Stimulated activated memory B cell treated with anti-CD40 and anti-IgM and Interleukin-4, amounts not matched to agents 10 μg/mL and 1 μg/mL and 100 μg/mL, for 72 hours (primary cell): ENCODE measurements at regions not wholly inside any gene's neighbourhood (a gene's known extent, or its start where the extent isn't known, plus 50 kb on each side); places are given as distances from the start of the nearest gene placed in this dataset.

Source experiments
- ATAC-seq: fragments of 150-1000 bp; cut with Tn5 transposase; 2 replicates; pipeline ENCODE4 v1.10.0; 2021
- H3K27ac Mint-ChIP-seq: one replicate; pipeline ENCODE4 v1.8.0; 2022; ENCODE audit warnings: mild to moderate bottlenecking, mixed read lengths
- H3K27me3 Mint-ChIP-seq: one replicate; pipeline ENCODE4 v1.8.0; 2022; ENCODE audit warnings: mixed read lengths
- H3K36me3 Mint-ChIP-seq: one replicate; pipeline ENCODE4 v1.8.0; 2022; ENCODE audit warnings: mixed read lengths
- H3K4me1 Mint-ChIP-seq: one replicate; pipeline ENCODE4 v1.8.0; 2022; ENCODE audit warnings: mixed read lengths
- H3K4me3 Mint-ChIP-seq: one replicate; pipeline ENCODE4 v1.8.0; 2022; ENCODE audit warnings: mild to moderate bottlenecking, moderate library complexity, mixed read lengths
- H3K9me3 Mint-ChIP-seq: one replicate; pipeline ENCODE4 v1.8.0; 2022; ENCODE audit warnings: mixed read lengths

- Mint-ChIP-seq H3K9me3 (peaks cover 7% of the 10 kb centered on the region), H3K4me3 (no peak overlapping the region), H3K4me1 (peaks cover 13% of the 10 kb centered on the region), H3K27ac (no peak overlapping the region), H3K27me3 (peaks cover 34% of the 10 kb centered on the region), H3K36me3 (no peaks in the 10 kb centered on the region)
- ATAC-seq = no peak
Measured at GRCh38 chr5:61631438-61631941, 299.4 kb downstream of the ZSWIM6 start.

- Mint-ChIP-seq H3K4me1 (peaks cover 7% of the 10 kb centered on the region), H3K27me3 (peaks cover 29% of the 10 kb centered on the region), H3K27ac (no peak overlapping the region), H3K36me3 (no peaks in the 10 kb centered on the region), H3K9me3 (peaks cover 7% of the 10 kb centered on the region), H3K4me3 (no peak overlapping the region)
- no peak for ATAC-seq
Measured at GRCh38 chr5:61632064-61632463, 300.0 kb downstream of the ZSWIM6 start.

- H3K36me3 Mint-ChIP-seq = no peaks in the 10 kb centered on the region
- H3K4me1 Mint-ChIP-seq = no peaks in the 10 kb centered on the region
- H3K27me3 Mint-ChIP-seq = no peaks in the 10 kb centered on the region
- no peak overlapping the region for H3K4me3 Mint-ChIP-seq
- ATAC-seq = no peak
- H3K9me3 Mint-ChIP-seq = no peaks in the 10 kb centered on the region
- no peak overlapping the region for H3K27ac Mint-ChIP-seq
Measured at GRCh38 chr5:61635271-61635670, 303.2 kb downstream of the ZSWIM6 start.

- ATAC-seq = no peak
- H3K27ac Mint-ChIP-seq = no peak overlapping the region
Measured at GRCh38 chr5:61637566-61637965, 305.5 kb downstream of the ZSWIM6 start.

GRCh38 chr5:61638476-61638875 lies 306.4 kb downstream of the ZSWIM6 start:
- ATAC-seq = no peak
- Mint-ChIP-seq H3K36me3 (no peaks in the 10 kb centered on the region), H3K27me3 (no peaks in the 10 kb centered on the region), H3K4me1 (no peaks in the 10 kb centered on the region), H3K4me3 (no peak overlapping the region), H3K27ac (no peak overlapping the region), H3K9me3 (no peaks in the 10 kb centered on the region)

More at GRCh38 chr5:61637566-61637965, 305.5 kb downstream of the ZSWIM6 start:
- H3K4me3 Mint-ChIP-seq = no peak overlapping the region
- no peaks in the 10 kb centered on the region for H3K9me3 Mint-ChIP-seq
- H3K36me3 Mint-ChIP-seq = no peaks in the 10 kb centered on the region
- H3K27me3 Mint-ChIP-seq = no peaks in the 10 kb centered on the region
- no peaks in the 10 kb centered on the region for H3K4me1 Mint-ChIP-seq

GRCh38 chr5:61640179-61641021 lies 308.3 kb downstream of the ZSWIM6 start:
- Mint-ChIP-seq H3K27ac (no peak overlapping the region), H3K36me3 (no peaks in the 10 kb centered on the region), H3K27me3 (no peaks in the 10 kb centered on the region), H3K4me1 (no peaks in the 10 kb centered on the region), H3K9me3 (no peaks in the 10 kb centered on the region), H3K4me3 (no peak overlapping the region)
- no peak for ATAC-seq

GRCh38 chr5:61641748-61642565 lies 309.9 kb downstream of the ZSWIM6 start:
- no peaks in the 10 kb centered on the region for H3K4me1 Mint-ChIP-seq
- H3K27ac Mint-ChIP-seq = no peak overlapping the region
- H3K27me3 Mint-ChIP-seq = no peaks in the 10 kb centered on the region
- ATAC-seq = no peak
- H3K4me3 Mint-ChIP-seq = no peak overlapping the region
- no peaks in the 10 kb centered on the region for H3K36me3 Mint-ChIP-seq
- H3K9me3 Mint-ChIP-seq = no peaks in the 10 kb centered on the region

- Mint-ChIP-seq H3K27me3 (peaks cover 18% of the 10 kb centered on the region), H3K4me1 (no peaks in the 10 kb centered on the region), H3K27ac (no peak overlapping the region), H3K36me3 (no peaks in the 10 kb centered on the region), H3K4me3 (no peak overlapping the region), H3K9me3 (no peaks in the 10 kb centered on the region)
- no peak for ATAC-seq
Measured at GRCh38 chr5:61647672-61648071, 315.6 kb downstream of the ZSWIM6 start.

- no peak for ATAC-seq
- no peak overlapping the region for H3K27ac Mint-ChIP-seq
- no peaks in the 10 kb centered on the region for H3K36me3 Mint-ChIP-seq
- no peak overlapping the region for H3K4me3 Mint-ChIP-seq
- no peaks in the 10 kb centered on the region for H3K4me1 Mint-ChIP-seq
- no peaks in the 10 kb centered on the region for H3K9me3 Mint-ChIP-seq
- H3K27me3 Mint-ChIP-seq = peaks cover 18% of the 10 kb centered on the region
Measured at GRCh38 chr5:61649231-61649630, 317.2 kb downstream of the ZSWIM6 start.

GRCh38 chr5:61649971-61650370 lies 317.9 kb downstream of the ZSWIM6 start:
- no peak for ATAC-seq
- no peak overlapping the region for H3K27ac Mint-ChIP-seq
- peaks cover 18% of the 10 kb centered on the region for H3K27me3 Mint-ChIP-seq
- H3K36me3 Mint-ChIP-seq = no peaks in the 10 kb centered on the region
- no peaks in the 10 kb centered on the region for H3K9me3 Mint-ChIP-seq
- no peak overlapping the region for H3K4me3 Mint-ChIP-seq
- H3K4me1 Mint-ChIP-seq = no peaks in the 10 kb centered on the region

GRCh38 chr5:61650661-61651060 lies 318.6 kb downstream of the ZSWIM6 start:
- no peak for ATAC-seq
- no peak overlapping the region for H3K27ac Mint-ChIP-seq
- no peak overlapping the region for H3K4me3 Mint-ChIP-seq
- H3K27me3 Mint-ChIP-seq = peaks cover 18% of the 10 kb centered on the region
- no peaks in the 10 kb centered on the region for H3K9me3 Mint-ChIP-seq
- no peaks in the 10 kb centered on the region for H3K4me1 Mint-ChIP-seq
- no peaks in the 10 kb centered on the region for H3K36me3 Mint-ChIP-seq

- H3K27me3 Mint-ChIP-seq = peaks cover 18% of the 10 kb centered on the region
- no peaks in the 10 kb centered on the region for H3K9me3 Mint-ChIP-seq
- ATAC-seq = no peak
- no peak overlapping the region for H3K27ac Mint-ChIP-seq
- H3K4me1 Mint-ChIP-seq = no peaks in the 10 kb centered on the region
- no peaks in the 10 kb centered on the region for H3K36me3 Mint-ChIP-seq
- no peak overlapping the region for H3K4me3 Mint-ChIP-seq
Measured at GRCh38 chr5:61651195-61651594, 319.1 kb downstream of the ZSWIM6 start.

GRCh38 chr5:61652916-61653315 lies 320.9 kb downstream of the ZSWIM6 start:
- no peaks in the 10 kb centered on the region for H3K4me1 Mint-ChIP-seq
- H3K27me3 Mint-ChIP-seq = peaks cover 18% of the 10 kb centered on the region
- ATAC-seq = no peak
- no peaks in the 10 kb centered on the region for H3K9me3 Mint-ChIP-seq
- no peaks in the 10 kb centered on the region for H3K36me3 Mint-ChIP-seq
- no peak overlapping the region for H3K27ac Mint-ChIP-seq
- no peak overlapping the region for H3K4me3 Mint-ChIP-seq

GRCh38 chr5:61653807-61654580 lies 321.9 kb downstream of the ZSWIM6 start:
- Mint-ChIP-seq H3K27ac (no peak overlapping the region), H3K9me3 (no peaks in the 10 kb centered on the region), H3K27me3 (peaks cover 9% of the 10 kb centered on the region), H3K4me1 (no peaks in the 10 kb centered on the region), H3K4me3 (no peak overlapping the region), H3K36me3 (no peaks in the 10 kb centered on the region)
- ATAC-seq = no peak

- H3K4me3 Mint-ChIP-seq = no peak overlapping the region
- peaks cover 4% of the 10 kb centered on the region for H3K27me3 Mint-ChIP-seq
- no peaks in the 10 kb centered on the region for H3K36me3 Mint-ChIP-seq
- no peak for ATAC-seq
- no peaks in the 10 kb centered on the region for H3K4me1 Mint-ChIP-seq
- no peak overlapping the region for H3K27ac Mint-ChIP-seq
- H3K9me3 Mint-ChIP-seq = no peaks in the 10 kb centered on the region
Measured at GRCh38 chr5:61654876-61655275, 322.8 kb downstream of the ZSWIM6 start.
